Cardiac fibroblast (primary cell): ENCODE measurements at regions not wholly inside any gene's neighbourhood (a gene's known extent, or its start where the extent isn't known, plus 50 kb on each side); places are given as distances from the start of the nearest gene placed in this dataset.

Experiments
- DNase-seq, 2 donors: peaks; one replicate each; pipeline versions ENCODE4 v3.0.0 to v3.0.0-alpha.2; 2010; ENCODE audit warnings: low read depth in 2 of 2
- H3K4me3 ChIP-seq, 2 donors: replicated peaks in 1 of 2; 1 replicate in 1 of 2; 2 replicates in 1 of 2; pipeline ENCODE4 v1.5.1; 2011; ENCODE audit warnings: low read depth in 2 of 2, low read length in 2 of 2, mild to moderate bottlenecking in 2 of 2, moderate library complexity in 1 of 2
- TF ChIP-seq, protein P1 (sequence below): IDR thresholded peaks from one replicate; pipeline ENCODE4 v1.5.1; 2011; ENCODE audit warnings: low read depth, mild to moderate bottlenecking, low read length, inconsistent platforms

DNA sequence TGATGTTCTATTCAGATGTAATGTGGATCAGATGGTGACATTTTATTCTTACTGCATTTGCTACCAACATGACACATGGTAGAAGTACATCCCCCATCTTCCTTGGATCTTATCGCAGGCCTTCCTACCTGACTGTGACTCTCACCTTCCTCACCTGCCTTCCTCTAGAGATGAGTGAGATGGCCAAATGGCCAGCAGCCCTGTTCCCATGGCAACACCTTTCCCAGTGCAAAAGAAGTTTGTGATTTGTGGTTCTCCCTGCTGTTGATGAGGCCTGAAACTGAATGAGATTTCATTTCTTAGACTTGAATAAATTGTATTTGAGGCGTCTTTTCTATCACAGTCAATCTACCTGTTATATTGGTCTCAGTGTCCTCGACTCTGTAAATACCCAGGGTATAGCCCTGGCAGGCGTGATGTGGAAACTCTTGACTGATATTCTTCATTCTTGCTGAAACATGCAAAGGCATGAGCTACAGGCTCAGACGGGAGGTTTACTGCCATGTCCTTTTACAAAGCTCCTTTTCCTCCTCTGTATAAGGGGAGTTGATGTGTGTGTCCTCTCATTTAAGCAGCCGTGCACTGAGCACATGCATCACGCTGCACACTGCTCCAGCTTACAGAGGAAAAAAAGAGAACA is 440.7 kb upstream of the AKR1E2 start:
- TF ChIP-seq, protein P1, sequence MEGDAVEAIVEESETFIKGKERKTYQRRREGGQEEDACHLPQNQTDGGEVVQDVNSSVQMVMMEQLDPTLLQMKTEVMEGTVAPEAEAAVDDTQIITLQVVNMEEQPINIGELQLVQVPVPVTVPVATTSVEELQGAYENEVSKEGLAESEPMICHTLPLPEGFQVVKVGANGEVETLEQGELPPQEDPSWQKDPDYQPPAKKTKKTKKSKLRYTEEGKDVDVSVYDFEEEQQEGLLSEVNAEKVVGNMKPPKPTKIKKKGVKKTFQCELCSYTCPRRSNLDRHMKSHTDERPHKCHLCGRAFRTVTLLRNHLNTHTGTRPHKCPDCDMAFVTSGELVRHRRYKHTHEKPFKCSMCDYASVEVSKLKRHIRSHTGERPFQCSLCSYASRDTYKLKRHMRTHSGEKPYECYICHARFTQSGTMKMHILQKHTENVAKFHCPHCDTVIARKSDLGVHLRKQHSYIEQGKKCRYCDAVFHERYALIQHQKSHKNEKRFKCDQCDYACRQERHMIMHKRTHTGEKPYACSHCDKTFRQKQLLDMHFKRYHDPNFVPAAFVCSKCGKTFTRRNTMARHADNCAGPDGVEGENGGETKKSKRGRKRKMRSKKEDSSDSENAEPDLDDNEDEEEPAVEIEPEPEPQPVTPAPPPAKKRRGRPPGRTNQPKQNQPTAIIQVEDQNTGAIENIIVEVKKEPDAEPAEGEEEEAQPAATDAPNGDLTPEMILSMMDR: no peak
- no peak for DNase-seq
- H3K4me3 ChIP-seq: no peak overlapping the region

DNA sequence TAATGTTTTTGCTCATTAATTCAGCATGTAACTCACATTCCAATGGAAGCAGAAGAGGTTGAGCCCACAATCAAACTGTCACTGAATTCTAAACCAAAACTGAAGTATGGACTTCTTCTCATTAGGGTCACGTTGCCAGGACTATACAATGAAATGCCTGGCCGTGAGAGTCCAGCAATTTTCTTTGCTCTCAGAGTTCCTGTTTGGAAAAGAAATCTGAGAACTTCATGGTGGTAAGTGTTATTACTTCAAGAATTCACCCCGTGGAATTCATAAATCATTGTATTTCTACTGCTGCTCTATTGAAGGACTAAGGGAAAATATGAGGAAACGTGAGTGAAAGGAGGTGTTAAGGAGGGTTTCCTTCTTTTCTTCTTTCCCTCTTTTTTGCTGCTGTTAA is 441.8 kb upstream of the AKR1E2 start:
- no peak overlapping the region for H3K4me3 ChIP-seq
- peak in 1 of 2 donors; percentile 18 for DNase-seq
- TF ChIP-seq, protein P1: no peak

DNA sequence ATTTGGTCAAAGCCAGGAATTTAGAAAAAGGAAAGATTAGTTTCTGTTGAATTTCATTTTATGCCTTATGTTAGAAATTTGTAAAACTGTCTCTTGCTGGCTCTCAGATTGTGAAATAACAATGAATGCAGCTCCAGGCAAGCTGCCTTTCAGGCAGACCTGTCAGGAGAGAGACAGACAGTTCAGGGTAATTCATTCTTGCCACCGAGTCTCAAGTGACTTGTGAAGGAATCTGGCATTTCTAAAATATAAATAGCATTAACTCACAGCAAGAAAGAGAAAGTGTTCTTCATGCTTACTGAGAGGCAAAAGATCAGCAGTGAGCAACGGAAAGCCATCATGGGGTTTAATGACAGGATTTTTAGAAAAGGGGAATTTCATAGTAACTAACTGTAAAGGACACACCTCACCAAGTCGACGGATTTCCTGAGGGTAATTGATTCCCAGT is 442.3 kb upstream of the AKR1E2 start:
- no peak overlapping the region for H3K4me3 ChIP-seq
- TF ChIP-seq, protein P1: no peak
- DNase-seq: peak in 1 of 2 donors; percentile 30

DNA sequence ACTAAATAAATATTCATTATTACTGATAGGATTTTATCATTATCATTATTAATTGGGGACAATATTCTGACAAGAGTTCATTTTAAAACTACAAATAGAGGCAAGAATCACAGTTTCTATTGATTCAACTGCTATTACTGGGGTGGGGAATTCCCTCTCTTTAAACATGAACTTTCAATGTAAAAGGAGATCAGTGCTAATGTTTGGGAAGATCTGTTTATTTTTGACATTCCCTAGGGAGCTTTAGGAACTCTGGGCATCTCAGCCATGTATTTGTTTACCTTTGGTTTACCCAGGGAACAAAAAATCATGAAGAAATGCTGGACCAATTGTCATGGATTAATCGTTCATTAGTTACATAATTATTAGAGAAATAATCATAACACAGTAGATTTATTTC is 443.2 kb upstream of the AKR1E2 start:
- TF ChIP-seq, protein P1: no peak
- DNase-seq: no peak
- H3K4me3 ChIP-seq: no peak overlapping the region

DNA sequence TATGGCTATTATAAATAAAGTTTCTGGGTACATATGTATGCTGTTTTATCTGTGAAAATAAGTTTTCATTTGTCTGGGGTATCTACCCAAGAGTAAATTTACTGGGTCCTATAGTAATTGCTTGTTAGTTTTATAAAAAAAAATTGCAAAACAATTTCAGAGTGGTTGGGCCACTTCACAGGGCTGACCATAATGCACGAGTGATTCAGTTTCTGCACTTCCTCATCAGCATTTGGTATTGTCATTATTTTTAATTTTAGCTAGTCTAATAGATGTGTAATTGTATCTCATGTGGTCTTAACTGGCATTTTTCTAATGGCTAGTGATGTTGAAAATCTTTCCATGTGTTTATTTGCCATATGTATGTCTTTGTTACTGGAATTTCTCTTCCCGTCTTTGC is 452.4 kb upstream of the AKR1E2 start:
- TF ChIP-seq, protein P1: no peak
- no peak overlapping the region for H3K4me3 ChIP-seq
- no peak for DNase-seq

DNA sequence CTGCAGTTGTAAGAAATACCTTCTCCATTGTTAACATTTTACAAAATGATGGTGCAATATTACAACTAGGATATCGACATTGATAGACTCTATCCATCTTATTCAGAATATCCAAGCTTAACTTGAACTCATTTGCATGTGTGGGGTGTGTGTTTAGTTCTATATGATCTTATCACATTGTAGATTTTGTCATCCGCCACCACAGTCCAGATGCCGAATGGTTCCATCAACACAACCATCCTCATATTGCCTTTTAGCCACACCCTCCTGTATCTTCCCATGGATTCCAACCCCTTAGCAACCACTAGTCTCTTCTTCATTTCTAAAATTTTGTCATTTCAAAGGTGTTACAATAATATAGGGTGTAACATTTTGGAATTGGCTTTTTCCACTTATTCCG is 452.9 kb upstream of the AKR1E2 start:
- DNase-seq: no peak

More for the DNA sequence above, 452.9 kb upstream of the AKR1E2 start:
- no peak overlapping the region for H3K4me3 ChIP-seq
- TF ChIP-seq, protein P1: no peak
